HL-60 (cell line): ENCODE measurements at regions not wholly inside any gene's neighbourhood (a gene's known extent, or its start where the extent isn't known, plus 50 kb on each side); places are given as distances from the start of the nearest gene placed in this dataset.
"Not testable (repeated sequence)": the region's sequence is repeated elsewhere in the genome, so short reads cannot be mapped to it uniquely, and the experiment has no call there.

ENCODE experiments used
- CTCF ChIP-seq: IDR thresholded peaks from one replicate; pipeline ENCODE4 v1.5.1; 2011; ENCODE audit warnings: low read length, control low read depth, inconsistent platforms; ENCODE audit not compliant: insufficient read depth
- GABPA ChIP-seq: IDR thresholded peaks from 2 replicates; pipeline ENCODE4 v1.6.1; 2012; ENCODE audit warnings: low read depth
- POLR2AphosphoS5 ChIP-seq: IDR thresholded peaks from 2 replicates; pipeline ENCODE4 v1.6.1; 2012; ENCODE audit warnings: low read depth
- REST ChIP-seq: IDR thresholded peaks from 2 replicates; pipeline ENCODE4 v1.6.1; 2012; ENCODE audit warnings: low read depth; ENCODE audit not compliant: insufficient replicate concordance
- SPI1 ChIP-seq: IDR thresholded peaks from 2 replicates; pipeline ENCODE4 v1.6.1; 2012; ENCODE audit warnings: low read depth, mild to moderate bottlenecking, borderline replicate concordance

- not testable (repeated sequence) for TF ChIP-seq CTCF, SPI1, POLR2AphosphoS5, REST, GABPA
Measured at GRCh38 chr9:75690551-75690950, 199.9 kb upstream of the PCSK5 start.
